ENCODE measurements at regions not wholly inside any gene's neighbourhood (a gene's known extent, or its start where the extent isn't known, plus 50 kb on each side); places are given as distances from the start of the nearest gene placed in this dataset.
A peak's percentile ranks its signal among the peaks of the same experiment; 100 is the strongest.
"Not testable (repeated sequence)": the region's sequence is repeated elsewhere in the genome, so short reads cannot be mapped to it uniquely, and the experiment has no call there.

GRCh38 chr14:39641224-39641623 lies 209.0 kb upstream of the FBXO33 start:
- 88 to 97% (median 93%) methylated on average over 1 of the region's 1 CpG for WGBS, 3 donors
- H3K9me3 ChIP-seq = no peaks in the 10 kb centered on the region
- no peak overlapping the region for H3K27ac ChIP-seq
- no peak for DNase-seq
- TF ChIP-seq CTCF (IDR thresholded peaks at IDR 0.05) = no peak
- no peaks in the 10 kb centered on the region for H3K27me3 ChIP-seq (ENCODE audit: insufficient read depth in 3 of 3, low read length in 2 of 3)
- no peaks in the 10 kb centered on the region for H3K4me1 ChIP-seq
- ATAC-seq = no peak
- intact Hi-C loops (cut with DNase I) = no loop called here
- no peak overlapping the region for H3K4me3 ChIP-seq
- H3K36me3 ChIP-seq (ENCODE audit: insufficient read depth in 1 of 2, low read depth in 1 of 2) = no peaks in the 10 kb centered on the region

- ATAC-seq; H3K4me1 ChIP-seq; H3K27ac ChIP-seq; H3K27me3 ChIP-seq (ENCODE audit: insufficient read depth in 3 of 3, low read length in 2 of 3); H3K9me3 ChIP-seq; H3K4me3 ChIP-seq; H3K36me3 ChIP-seq (ENCODE audit: insufficient read depth in 1 of 2, low read depth in 1 of 2); intact Hi-C loops (cut with DNase I); DNase-seq: not testable (repeated sequence)
- WGBS, 3 donors = 71 to 81% (median 76%) methylated on average over 11 to 12 of the region's 12 CpGs
Observed at GRCh38 chr14:39639009-39639408, 206.8 kb upstream of the FBXO33 start.

DNA sequence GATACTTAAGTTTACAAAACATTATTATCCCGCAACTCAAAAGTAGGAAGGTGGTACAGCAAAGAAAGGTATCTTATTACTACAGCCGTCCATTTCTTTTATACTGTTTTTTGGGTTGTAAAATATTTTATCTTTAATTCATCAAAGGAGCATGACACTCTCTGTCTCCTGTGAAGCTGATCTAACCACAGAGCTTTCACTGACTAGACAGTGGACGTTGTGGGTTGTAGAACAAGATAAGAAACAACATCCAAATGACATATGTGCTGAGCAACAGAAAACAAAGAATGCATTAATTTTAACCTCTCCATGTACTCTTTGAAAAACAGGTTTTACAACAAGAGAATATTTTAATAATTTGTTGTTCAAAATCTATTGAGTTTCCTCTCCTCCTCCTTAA lies 195.9 kb upstream of the FBXO33 start:
- no peak for ATAC-seq
- H3K4me3 ChIP-seq = no peak overlapping the region
- H3K9me3 ChIP-seq = peaks cover 5% of the 10 kb centered on the region
- no peaks in the 10 kb centered on the region for H3K4me1 ChIP-seq
- H3K27ac ChIP-seq = no peak overlapping the region
- H3K27me3 ChIP-seq (ENCODE audit: insufficient read depth in 3 of 3, low read length in 2 of 3) = no peaks in the 10 kb centered on the region
- intact Hi-C loops (cut with DNase I) = no loop called here
- no peak for DNase-seq
- WGBS, 3 donors = 46 to 51% (median 49%) methylated on average over 3 of the region's 3 CpGs
- TF ChIP-seq CTCF (IDR thresholded peaks at IDR 0.05) = no peak
- no peaks in the 10 kb centered on the region for H3K36me3 ChIP-seq (ENCODE audit: insufficient read depth in 1 of 2, low read depth in 1 of 2)

- Histone ChIP-seq H3K9me3 (peaks cover 10% of the 10 kb centered on the region), H3K36me3 (ENCODE audit: insufficient read depth in 1 of 2, low read depth in 1 of 2) (no peaks in the 10 kb centered on the region), H3K27me3 (ENCODE audit: insufficient read depth in 3 of 3, low read length in 2 of 3) (no peaks in the 10 kb centered on the region), H3K4me1 (no peaks in the 10 kb centered on the region), H3K27ac (no peak overlapping the region), H3K4me3 (no peak overlapping the region)
- ATAC-seq (no peak), DNase-seq (no peak)
- 90 to 91% (median 91%) methylated on average over 17 of the region's 17 CpGs for WGBS, 3 donors
- no peak for TF ChIP-seq CTCF (IDR thresholded peaks at IDR 0.05)
- intact Hi-C loops (cut with DNase I) = no loop called here
Observed at GRCh38 chr14:39626589-39627576, 194.7 kb upstream of the FBXO33 start.

DNA sequence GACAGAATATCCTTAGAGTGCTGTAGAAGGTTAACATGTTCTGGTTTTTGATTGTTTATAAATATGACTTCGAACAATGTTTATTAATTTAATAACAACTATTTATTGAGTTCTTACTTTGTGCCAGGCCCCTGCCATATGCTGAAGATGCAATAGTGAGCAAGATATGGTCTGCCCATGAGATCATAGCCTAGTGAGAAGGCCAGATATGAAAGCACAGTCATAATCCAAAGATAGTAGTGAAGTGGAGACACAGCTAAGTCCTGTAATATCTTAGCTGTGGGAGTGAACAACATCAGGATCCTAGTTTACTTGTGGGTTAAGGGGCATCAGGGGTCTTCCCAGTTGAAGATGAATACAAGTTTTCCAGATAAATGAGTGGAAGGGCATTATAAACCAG lies 189.4 kb upstream of the FBXO33 start:
- Histone ChIP-seq H3K36me3 (ENCODE audit: insufficient read depth in 1 of 2, low read depth in 1 of 2) (no peaks in the 10 kb centered on the region), H3K27ac (no peak overlapping the region), H3K4me1 (peaks cover 15% of the 10 kb centered on the region), H3K9me3 (peaks cover 10% of the 10 kb centered on the region), H3K27me3 (ENCODE audit: insufficient read depth in 3 of 3, low read length in 2 of 3) (no peaks in the 10 kb centered on the region), H3K4me3 (no peak overlapping the region)
- peak in 2 of 4 donors; percentile 59 to 69 for ATAC-seq
- intact Hi-C loops (cut with DNase I) = no loop called here
- DNase-seq = no peak
- 91 to 98% (median 97%) methylated on average over 1 of the region's 1 CpG for WGBS, 3 donors
- TF ChIP-seq CTCF (IDR thresholded peaks at IDR 0.05) = no peak
